Sigmoid colon (tissue), 4 donors: ENCODE measurements at regions not wholly inside any gene's neighbourhood (a gene's known extent, or its start where the extent isn't known, plus 50 kb on each side); places are given as distances from the start of the nearest gene placed in this dataset.

ENCODE experiments used
- EP300 ChIP-seq, 4 donors: sonication (generic); formaldehyde crosslinking; IDR thresholded peaks; one replicate each; pipeline ENCODE4 v1.6.1; 2017; ENCODE audit warnings: antibody characterized with exemption in 4 of 4
- POLR2A ChIP-seq, 2 donors: fragments of 450-650 bp; IDR thresholded peaks; one replicate each; pipeline ENCODE4 v1.6.1; 2016; ENCODE audit warnings: antibody characterized with exemption in 2 of 2, mild to moderate bottlenecking in 2 of 2, moderate library complexity in 2 of 2
- TF ChIP-seq, protein P1 (sequence below), 4 experiments: fragments of 450-650 bp in 3 of 4; fragments of 200-600 bp in 1 of 4; IDR thresholded peaks; one replicate each; pipeline ENCODE4 v1.5.1; 2016 to 2019; ENCODE audit warnings: antibody characterized with exemption in 4 of 4, mild to moderate bottlenecking in 3 of 4, moderate library complexity in 2 of 4

DNA sequence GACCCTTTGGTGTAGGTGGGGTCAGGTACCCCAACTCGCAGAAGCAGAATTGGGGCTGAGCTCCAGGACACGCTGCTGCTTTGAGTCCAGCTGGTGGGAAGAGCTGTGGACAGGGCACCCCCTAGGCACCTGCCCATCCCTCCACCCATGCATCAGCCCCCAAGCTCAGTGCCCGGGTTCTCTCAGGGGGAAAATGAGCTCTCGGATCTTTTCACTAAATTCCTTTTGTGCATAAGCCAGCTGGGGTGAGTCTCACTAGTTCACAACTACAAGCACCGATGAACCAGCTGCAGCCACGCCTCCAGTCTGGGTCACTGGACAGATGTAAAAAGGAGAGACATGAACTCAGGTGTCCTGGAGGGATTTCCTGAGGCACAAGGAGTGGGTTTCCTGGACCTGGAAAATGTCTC is 286.8 kb downstream of the CRLF2 start:
- TF ChIP-seq, protein P1, sequence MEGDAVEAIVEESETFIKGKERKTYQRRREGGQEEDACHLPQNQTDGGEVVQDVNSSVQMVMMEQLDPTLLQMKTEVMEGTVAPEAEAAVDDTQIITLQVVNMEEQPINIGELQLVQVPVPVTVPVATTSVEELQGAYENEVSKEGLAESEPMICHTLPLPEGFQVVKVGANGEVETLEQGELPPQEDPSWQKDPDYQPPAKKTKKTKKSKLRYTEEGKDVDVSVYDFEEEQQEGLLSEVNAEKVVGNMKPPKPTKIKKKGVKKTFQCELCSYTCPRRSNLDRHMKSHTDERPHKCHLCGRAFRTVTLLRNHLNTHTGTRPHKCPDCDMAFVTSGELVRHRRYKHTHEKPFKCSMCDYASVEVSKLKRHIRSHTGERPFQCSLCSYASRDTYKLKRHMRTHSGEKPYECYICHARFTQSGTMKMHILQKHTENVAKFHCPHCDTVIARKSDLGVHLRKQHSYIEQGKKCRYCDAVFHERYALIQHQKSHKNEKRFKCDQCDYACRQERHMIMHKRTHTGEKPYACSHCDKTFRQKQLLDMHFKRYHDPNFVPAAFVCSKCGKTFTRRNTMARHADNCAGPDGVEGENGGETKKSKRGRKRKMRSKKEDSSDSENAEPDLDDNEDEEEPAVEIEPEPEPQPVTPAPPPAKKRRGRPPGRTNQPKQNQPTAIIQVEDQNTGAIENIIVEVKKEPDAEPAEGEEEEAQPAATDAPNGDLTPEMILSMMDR (IDR thresholded peaks at IDR 0.05): no peak
- TF ChIP-seq POLR2A (IDR thresholded peaks at IDR 0.05) (no peak), EP300 (IDR thresholded peaks at IDR 0.05) (no peak)
